GM12872 (cell line): ENCODE measurements at regions not wholly inside any gene's neighbourhood (a gene's known extent, or its start where the extent isn't known, plus 50 kb on each side); places are given as distances from the start of the nearest gene placed in this dataset.

Experiments
- CTCF ChIP-seq: IDR thresholded peaks from 3 replicates; pipeline ENCODE4 v1.5.1; 2011; ENCODE audit warnings: low read depth, mild to moderate bottlenecking, low read length, moderate library complexity; ENCODE audit not compliant: insufficient read depth

GRCh38 chr14:25546826-25547225, 496.9 kb upstream of the STXBP6 start:
- no peak for TF ChIP-seq CTCF

DNA sequence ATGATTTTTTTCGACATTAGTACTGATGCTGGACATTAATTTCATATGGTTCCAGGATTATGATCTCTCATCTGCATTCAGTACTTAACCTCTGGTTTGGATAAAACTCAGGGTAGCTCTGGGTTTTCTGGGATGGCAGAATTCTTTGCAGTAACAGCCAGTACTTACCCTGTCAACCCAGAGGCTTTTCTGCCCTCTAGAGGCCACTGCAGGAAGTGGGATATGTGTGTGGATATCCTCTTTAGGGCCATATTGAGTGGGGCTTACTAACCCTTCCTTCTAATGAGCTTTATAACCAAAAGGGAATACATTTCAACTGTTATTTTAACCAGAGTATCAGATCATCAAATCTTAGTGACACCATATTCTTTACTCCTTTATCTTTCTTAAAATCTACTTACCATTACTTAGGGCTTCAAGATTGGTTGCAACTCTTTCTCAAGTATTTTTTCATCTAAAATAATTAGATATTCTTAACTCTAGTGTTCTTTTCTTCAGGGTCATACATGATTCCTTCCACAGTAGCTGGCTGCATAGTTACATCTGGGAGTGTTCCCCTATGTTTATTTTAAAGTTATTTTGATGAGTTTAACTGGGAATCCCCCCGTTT, 488.0 kb upstream of the STXBP6 start:
- peak; percentile 40; the same call in 1 of the 3 replicates for TF ChIP-seq CTCF

GRCh38 chr14:25526290-25526689, 476.3 kb upstream of the STXBP6 start:
- TF ChIP-seq CTCF: no peak

- TF ChIP-seq CTCF: no peak
These were observed 473.0 kb upstream of the STXBP6 start for GRCh38 chr14:25522926-25523325.

DNA sequence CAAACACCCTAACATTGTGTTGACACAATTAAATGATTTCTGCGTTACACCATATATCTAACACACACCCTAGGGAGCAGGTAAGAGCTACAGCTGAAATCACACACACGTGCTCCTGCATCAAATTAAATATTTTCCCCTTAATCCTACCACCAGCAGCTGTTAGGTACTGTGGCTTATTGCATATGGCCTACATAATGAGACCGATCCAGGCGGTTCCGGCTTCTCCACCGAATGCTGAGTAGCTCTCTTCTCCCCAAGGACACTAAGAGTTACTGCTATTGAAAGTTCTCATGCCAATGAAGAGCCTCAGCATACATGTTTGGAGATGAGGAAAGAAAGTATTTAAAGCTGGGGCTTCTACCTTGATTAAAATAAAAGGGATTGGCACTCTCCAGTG, 472.2 kb upstream of the STXBP6 start:
- TF ChIP-seq CTCF: no peak

GRCh38 chr14:25521616-25522015, 471.7 kb upstream of the STXBP6 start:
- no peak for TF ChIP-seq CTCF

- TF ChIP-seq CTCF: no peak
These were observed 470.9 kb upstream of the STXBP6 start for GRCh38 chr14:25520821-25521220.
